Fibroblast of the aortic adventitia (primary cell): ENCODE measurements at regions not wholly inside any gene's neighbourhood (a gene's known extent, or its start where the extent isn't known, plus 50 kb on each side); places are given as distances from the start of the nearest gene placed in this dataset.

Source experiments
- DNase-seq: peaks from one replicate; pipeline ENCODE4 v3.0.0-alpha.2; 2010; ENCODE audit warnings: low read depth
- H3K4me3 ChIP-seq: 2 replicates; pipeline ENCODE4 v1.5.1; 2011; ENCODE audit warnings: low read depth, mild to moderate bottlenecking, control low read depth, low read length, moderate library complexity
- TF ChIP-seq, protein P1 (sequence below): IDR thresholded peaks from 2 replicates; pipeline ENCODE4 v1.5.1; 2011; ENCODE audit warnings: mild to moderate bottlenecking, low read length, control low read depth, inconsistent platforms; ENCODE audit not compliant: insufficient read depth

DNA sequence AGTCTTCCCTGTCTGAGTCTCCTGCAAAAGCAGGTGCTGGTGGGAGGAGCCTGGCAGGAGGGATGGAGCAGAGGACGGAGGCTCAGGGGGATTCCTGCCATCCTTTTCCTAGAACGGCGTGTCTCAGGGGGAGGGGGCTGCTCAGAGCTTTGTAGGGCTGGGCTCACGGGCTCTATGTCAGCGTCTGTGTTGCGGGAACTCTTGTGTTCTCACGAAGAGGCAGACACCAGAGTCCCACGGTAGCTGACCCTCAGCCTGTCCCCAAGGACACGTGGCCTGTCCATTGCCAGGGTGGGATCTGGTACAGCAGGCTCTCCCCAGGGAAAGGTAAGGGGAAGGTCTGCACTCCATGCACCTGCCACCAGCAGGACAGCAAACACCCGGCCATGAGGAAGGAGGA is 1505.2 kb downstream of the TBC1D22A start:
- H3K4me3 ChIP-seq = no peak overlapping the region
- DNase-seq = no peak
- TF ChIP-seq, protein P1, sequence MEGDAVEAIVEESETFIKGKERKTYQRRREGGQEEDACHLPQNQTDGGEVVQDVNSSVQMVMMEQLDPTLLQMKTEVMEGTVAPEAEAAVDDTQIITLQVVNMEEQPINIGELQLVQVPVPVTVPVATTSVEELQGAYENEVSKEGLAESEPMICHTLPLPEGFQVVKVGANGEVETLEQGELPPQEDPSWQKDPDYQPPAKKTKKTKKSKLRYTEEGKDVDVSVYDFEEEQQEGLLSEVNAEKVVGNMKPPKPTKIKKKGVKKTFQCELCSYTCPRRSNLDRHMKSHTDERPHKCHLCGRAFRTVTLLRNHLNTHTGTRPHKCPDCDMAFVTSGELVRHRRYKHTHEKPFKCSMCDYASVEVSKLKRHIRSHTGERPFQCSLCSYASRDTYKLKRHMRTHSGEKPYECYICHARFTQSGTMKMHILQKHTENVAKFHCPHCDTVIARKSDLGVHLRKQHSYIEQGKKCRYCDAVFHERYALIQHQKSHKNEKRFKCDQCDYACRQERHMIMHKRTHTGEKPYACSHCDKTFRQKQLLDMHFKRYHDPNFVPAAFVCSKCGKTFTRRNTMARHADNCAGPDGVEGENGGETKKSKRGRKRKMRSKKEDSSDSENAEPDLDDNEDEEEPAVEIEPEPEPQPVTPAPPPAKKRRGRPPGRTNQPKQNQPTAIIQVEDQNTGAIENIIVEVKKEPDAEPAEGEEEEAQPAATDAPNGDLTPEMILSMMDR = no peak

DNA sequence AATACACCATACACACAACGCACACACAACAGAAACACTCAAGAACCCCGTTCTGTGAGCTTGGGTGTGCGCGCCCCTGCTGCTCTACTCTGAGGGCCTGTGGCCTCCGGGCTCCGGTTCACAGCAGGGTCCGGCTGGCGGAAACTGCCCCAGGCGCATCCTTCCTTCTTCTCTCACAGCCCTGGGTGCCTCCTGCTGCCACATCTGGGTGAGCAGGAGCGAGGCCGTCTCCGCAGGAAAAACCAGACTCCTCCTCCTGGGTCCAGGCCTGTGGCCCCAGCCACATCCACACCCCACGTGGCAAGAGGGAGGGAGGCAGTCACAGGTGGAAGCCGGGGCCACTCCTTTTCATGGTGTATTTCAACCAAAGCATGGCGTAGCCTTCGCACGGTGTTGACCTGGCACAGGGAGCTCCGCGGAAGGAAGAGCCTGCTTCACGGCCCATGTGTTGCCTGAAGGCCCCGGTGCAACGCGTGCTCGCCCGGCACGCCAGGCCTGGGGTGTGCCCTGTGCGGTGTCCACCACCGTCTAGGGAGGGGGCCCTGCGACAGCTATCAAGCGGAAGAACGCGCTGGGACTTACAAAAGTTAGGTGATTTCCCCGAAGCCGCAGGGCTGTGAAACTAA is 1502.7 kb downstream of the TBC1D22A start:
- no peak for DNase-seq
- TF ChIP-seq, protein P1 = no peak
- H3K4me3 ChIP-seq = no peak overlapping the region

DNA sequence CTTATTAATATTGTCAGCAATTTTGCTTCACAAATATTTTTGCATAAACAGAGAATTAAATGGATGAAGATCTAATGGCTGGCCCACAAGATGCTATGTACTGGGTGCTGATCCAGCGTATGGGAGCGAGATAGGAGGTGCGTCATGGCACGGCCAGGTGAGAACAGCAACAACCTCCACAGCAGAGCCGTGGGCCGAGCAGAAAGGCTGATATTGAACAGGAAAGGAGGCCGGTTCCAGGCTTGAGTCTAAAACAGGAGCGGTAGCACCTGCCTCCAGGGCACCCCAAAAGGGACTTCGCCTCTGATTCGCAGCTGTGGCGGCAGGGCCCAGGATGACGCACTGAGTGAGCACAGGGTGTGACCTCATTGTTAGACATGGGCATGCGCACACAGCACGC is 1502.1 kb downstream of the TBC1D22A start:
- H3K4me3 ChIP-seq = no peak overlapping the region
- TF ChIP-seq, protein P1 = no peak
- DNase-seq = no peak

DNA sequence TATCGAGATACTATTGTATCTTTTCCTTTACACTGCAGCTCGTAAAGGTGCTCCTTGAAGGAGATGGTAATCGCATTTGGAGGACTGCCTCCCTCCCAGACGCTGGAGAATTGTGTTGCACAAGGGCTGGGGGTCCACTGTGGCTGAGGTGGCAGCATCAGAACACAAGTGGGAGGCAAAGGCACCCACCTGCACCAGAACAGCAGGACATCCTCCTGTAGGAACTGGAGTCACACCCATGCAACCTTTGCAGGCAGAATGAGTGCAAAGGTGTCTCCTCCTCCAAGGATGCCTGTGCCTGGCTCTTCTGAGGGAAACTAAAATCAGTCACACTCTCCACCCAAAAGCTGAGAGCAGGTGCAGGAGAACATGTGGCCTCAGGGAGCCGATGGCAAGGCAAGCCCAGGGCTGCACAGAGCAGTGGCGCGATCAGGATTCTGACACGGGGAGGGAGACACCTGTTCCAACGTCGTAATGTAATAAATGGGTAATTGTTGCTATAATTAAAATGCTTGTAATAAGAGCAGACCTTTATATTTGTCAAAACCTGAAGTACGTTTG is 1501.4 kb downstream of the TBC1D22A start:
- no peak overlapping the region for H3K4me3 ChIP-seq
- TF ChIP-seq, protein P1 = no peak
- no peak for DNase-seq

DNA sequence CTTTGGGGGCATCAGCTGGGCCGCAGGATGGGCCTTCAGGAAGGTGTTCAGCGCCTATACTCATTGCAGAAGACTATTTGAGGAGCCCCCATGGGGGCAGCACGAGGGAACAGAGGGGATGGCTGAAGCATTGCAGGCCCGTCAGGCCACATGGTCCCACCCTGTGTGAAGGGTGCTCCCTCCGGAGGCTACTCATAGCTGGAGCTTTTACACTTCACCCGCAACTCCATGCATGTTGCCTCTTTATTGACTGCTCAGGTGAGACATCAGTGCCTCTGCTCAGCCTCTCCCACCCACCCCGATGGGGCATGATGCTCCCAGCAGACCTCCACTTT is 1500.9 kb downstream of the TBC1D22A start:
- TF ChIP-seq, protein P1 = no peak
- no peak overlapping the region for H3K4me3 ChIP-seq
- DNase-seq = no peak

DNA sequence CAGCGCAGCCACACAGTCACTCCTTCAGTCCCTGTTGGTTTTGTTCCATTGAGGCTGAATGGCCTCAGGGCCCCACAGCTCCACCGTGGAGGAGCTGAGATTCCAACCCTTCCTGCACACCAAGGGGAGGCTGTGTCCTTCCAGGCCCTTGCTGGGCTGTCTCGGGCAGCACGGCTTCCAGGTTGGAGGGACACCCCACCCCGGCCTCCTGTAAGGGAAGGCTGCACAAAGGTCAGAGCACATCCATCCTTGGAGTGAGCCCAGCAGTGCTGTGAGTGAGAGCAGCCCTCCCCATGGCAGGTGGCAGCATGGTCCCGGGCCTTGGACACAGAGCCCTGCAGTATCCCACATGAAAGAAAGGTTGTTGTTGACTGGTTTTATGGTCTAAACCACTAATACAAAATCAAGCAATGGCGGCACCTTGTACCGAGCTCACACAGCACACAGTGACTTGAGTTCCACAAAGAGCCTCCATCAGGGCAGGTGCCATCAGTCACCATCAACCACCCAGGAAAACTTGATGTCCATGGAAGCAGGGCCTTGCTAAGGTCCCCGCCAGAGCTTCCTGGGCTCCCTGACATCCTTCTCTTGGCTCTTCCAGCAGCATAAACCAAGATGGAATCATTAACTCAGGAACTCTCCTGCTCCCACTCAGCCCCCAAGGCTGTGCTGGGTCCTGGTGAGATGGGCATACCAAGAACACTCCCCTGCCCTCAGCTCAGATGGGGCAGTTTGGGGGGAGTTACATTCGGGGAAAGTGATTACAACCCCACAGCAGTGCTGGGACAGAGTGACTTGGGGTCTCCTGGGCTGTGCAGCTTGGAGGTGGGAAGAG is 1500.4 kb downstream of the TBC1D22A start:
- DNase-seq = no peak
- H3K4me3 ChIP-seq = no peak overlapping the region
- TF ChIP-seq, protein P1 = no peak
